ENCODE measurements at regions not wholly inside any gene's neighbourhood (a gene's known extent, or its start where the extent isn't known, plus 50 kb on each side); places are given as distances from the start of the nearest gene placed in this dataset.

DNA sequence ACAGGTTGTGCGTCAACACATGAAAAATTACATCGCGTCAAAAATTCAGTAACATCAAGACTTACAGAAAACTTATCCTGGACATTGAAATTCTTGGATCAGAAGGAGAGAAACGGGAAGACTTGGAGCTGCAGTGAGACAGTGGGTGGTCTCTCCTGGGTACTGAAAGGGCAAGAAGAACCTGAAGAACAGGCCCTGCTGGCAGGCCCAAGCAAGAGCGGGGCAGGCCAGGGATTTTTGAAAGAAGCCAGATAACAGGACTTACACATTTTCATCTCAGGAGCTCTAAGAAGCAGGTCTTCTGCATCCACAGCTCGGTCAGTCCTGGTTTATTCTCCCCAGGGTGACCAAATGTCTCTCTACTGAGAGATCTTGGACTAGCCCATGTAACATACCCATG lies 466.5 kb upstream of the SOX5 start:
- Mint-ChIP-seq H3K4me1 (ENCODE audit: low read depth) (no peaks in the 10 kb centered on the region), H3K9me3 (no peaks in the 10 kb centered on the region), H3K27ac (no peak overlapping the region), H3K27me3 (ENCODE audit: low read depth) (peaks cover 4% of the 10 kb centered on the region), H3K4me3 (ENCODE audit: low read depth) (no peak overlapping the region), H3K36me3 (ENCODE audit: low read depth) (no peaks in the 10 kb centered on the region)
- DNase-seq (ENCODE audit: low spot score), result no peak
- intact Hi-C loops (cut with micrococcal nuclease), result no loop called here

DNA sequence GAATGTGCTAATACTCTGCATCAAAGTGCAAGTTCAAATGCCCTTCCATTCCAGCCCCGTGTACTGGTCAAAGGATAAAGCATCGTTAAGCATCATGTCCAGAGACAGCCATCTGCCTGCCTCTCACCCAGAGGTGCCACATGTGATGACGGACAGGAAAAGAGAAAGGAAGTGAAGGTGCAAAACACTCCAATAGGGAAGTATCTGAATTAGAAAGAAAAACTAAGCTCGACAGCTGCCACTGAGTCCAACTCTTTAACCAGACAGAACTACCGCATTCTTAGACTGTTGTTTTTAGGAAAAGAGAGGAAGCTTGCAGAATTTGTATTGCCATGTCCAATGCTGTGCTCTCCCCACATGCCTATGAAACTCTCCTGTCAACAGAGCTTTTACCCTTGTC lies 465.0 kb upstream of the SOX5 start:
- no peaks in the 10 kb centered on the region for H3K36me3 Mint-ChIP-seq (ENCODE audit: low read depth)
- no peak for DNase-seq (ENCODE audit: low spot score)
- no peaks in the 10 kb centered on the region for H3K9me3 Mint-ChIP-seq
- peaks cover 8% of the 10 kb centered on the region for H3K27me3 Mint-ChIP-seq (ENCODE audit: low read depth)
- H3K27ac Mint-ChIP-seq, result no peak overlapping the region
- intact Hi-C loops (cut with micrococcal nuclease), result no loop called here
- no peak overlapping the region for H3K4me3 Mint-ChIP-seq (ENCODE audit: low read depth)
- no peaks in the 10 kb centered on the region for H3K4me1 Mint-ChIP-seq (ENCODE audit: low read depth)

DNA sequence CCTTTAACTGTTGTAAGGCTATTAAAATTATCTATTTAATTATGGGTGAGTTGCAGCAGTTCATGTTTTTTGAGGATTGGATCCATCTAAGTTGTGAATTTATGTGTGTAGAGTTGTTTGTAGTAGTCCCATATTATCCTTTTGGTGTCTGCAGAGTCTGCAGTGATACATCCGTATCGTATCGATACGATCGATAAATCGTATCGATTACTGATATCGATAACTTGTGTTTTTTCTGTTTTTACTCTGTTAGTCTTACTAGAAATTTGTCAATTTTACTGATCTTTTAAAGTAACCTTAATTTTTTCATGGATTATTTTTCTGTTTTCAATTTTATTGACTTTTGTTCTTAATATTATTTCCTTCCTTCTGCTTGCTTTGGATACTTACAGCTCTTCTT lies 462.5 kb upstream of the SOX5 start:
- H3K27me3 Mint-ChIP-seq (ENCODE audit: low read depth), result peaks cover 8% of the 10 kb centered on the region
- intact Hi-C loops (cut with micrococcal nuclease), result no loop called here
- H3K9me3 Mint-ChIP-seq, result no peaks in the 10 kb centered on the region

DNA sequence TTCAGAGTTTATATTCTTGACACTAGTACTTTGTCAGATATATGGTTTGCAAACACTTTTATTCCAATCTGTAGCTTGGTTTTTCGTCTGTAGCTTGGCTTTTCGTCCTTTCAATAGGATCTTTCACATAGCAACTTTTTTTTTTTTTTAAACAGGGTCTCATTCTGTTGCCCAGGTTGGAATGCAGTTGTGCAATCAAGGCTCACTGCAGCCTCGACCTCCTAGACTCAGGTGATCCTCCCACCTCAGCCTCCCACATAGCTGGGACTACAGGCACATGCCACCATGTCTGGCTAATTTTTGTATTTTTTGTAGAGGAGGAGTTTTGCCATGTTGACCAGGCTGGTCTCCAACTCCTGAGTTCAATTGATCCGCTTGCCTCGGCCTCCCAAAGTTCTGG lies 460.4 kb upstream of the SOX5 start:
- Mint-ChIP-seq H3K27ac (no peak overlapping the region), H3K9me3 (no peaks in the 10 kb centered on the region), H3K36me3 (ENCODE audit: low read depth) (no peaks in the 10 kb centered on the region), H3K4me3 (ENCODE audit: low read depth) (no peak overlapping the region), H3K4me1 (ENCODE audit: low read depth) (peaks cover 6% of the 10 kb centered on the region), H3K27me3 (ENCODE audit: low read depth) (peaks cover 11% of the 10 kb centered on the region)
- intact Hi-C loops (cut with micrococcal nuclease), result no loop called here
- DNase-seq (ENCODE audit: low spot score), result no peak

More for the DNA sequence above, 462.5 kb upstream of the SOX5 start:
- Mint-ChIP-seq H3K27ac (no peak overlapping the region), H3K4me3 (ENCODE audit: low read depth) (no peak overlapping the region), H3K36me3 (ENCODE audit: low read depth) (no peaks in the 10 kb centered on the region), H3K4me1 (ENCODE audit: low read depth) (peaks cover 6% of the 10 kb centered on the region)
- DNase-seq (ENCODE audit: low spot score), result no peak

DNA sequence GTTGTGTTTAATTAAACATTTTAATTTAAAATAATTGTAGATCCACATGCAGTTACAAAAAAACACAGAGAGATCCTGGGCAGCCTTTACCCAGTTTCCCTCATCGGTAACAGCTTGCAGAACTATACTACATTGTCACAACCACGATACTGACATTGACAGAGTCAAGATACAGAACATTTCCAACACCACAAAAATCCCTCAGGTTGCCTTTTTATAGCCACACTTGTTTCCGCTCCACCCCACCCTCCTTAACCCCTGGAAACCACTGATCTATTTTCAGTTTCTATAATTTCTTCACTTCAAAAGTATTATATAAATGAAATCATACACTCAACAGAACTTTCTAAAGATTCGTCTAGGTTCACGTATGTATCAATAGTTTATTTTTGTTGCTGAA lies 458.8 kb upstream of the SOX5 start:
- H3K27ac Mint-ChIP-seq, result no peak overlapping the region
- H3K9me3 Mint-ChIP-seq, result no peaks in the 10 kb centered on the region
- peaks cover 6% of the 10 kb centered on the region for H3K4me1 Mint-ChIP-seq (ENCODE audit: low read depth)
- no peak for DNase-seq (ENCODE audit: low spot score)
- intact Hi-C loops (cut with micrococcal nuclease), result no loop called here
- H3K27me3 Mint-ChIP-seq (ENCODE audit: low read depth), result peaks cover 12% of the 10 kb centered on the region
- H3K36me3 Mint-ChIP-seq (ENCODE audit: low read depth), result no peaks in the 10 kb centered on the region
- H3K4me3 Mint-ChIP-seq (ENCODE audit: low read depth), result no peak overlapping the region

DNA sequence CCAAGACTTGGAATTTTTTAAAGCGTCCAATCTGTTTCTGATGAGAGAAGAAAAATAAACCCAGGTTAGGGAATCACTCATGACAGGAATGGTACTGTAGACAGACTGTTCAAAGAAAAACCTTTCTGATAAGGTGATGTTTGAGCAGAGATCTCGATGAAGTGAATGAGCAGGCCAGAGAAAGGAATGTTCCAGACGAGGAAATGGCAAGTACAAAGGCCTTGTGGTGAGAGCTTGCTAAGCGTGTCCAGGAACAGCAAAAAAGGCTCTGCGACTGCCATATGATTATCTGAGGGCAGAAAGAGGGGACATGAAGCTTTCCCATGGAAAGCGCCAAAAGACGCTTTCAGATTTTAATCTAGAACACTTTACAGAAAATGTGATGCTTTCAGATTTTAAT lies 458.4 kb upstream of the SOX5 start:
- peaks cover 12% of the 10 kb centered on the region for H3K27me3 Mint-ChIP-seq (ENCODE audit: low read depth)
- DNase-seq (ENCODE audit: low spot score), result no peak
- no peak overlapping the region for H3K27ac Mint-ChIP-seq
- intact Hi-C loops (cut with micrococcal nuclease), result no loop called here
- H3K36me3 Mint-ChIP-seq (ENCODE audit: low read depth), result no peaks in the 10 kb centered on the region
- H3K9me3 Mint-ChIP-seq, result no peaks in the 10 kb centered on the region
- peaks cover 6% of the 10 kb centered on the region for H3K4me1 Mint-ChIP-seq (ENCODE audit: low read depth)
- no peak overlapping the region for H3K4me3 Mint-ChIP-seq (ENCODE audit: low read depth)

DNA sequence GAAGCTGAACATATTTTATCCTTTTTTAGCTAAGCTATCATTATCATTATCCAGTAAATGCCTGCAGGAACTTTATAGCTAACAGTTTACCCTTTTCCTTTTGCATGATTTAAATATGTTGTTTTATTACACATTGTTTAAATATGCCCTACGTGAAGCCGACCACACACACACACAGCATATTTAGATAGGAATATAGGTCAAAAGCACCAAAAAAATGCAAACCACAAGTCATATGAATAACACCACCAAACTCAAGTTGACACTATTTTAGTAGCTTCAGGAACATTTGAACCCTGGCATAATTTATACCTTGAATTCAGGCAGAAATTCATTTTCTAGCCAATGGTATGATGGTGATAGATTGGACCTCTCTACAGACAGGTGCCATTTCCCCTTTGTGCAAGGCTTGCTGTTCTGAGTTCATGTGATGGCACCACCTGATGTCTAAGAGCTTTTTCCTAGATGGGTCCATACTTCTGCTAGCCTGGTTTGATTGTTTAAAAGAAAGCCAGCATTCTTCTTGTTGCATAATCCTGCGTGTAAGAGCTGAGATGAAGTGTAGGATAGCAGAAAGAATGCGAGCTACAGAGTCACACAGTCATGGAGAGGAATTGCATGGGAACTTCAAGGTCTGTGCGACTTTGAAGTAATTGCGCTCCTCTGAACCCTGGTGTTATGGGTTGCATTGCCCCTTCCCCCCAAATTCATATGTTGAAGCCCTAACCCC lies 454.8 kb upstream of the SOX5 start:
- Mint-ChIP-seq H3K27ac (no peak overlapping the region), H3K4me1 (ENCODE audit: low read depth) (peaks cover 6% of the 10 kb centered on the region), H3K36me3 (ENCODE audit: low read depth) (no peaks in the 10 kb centered on the region), H3K27me3 (ENCODE audit: low read depth) (peaks cover 6% of the 10 kb centered on the region), H3K9me3 (no peaks in the 10 kb centered on the region), H3K4me3 (ENCODE audit: low read depth) (no peak overlapping the region)
- intact Hi-C loops (cut with micrococcal nuclease), result no loop called here
- DNase-seq (ENCODE audit: low spot score), result no peak

DNA sequence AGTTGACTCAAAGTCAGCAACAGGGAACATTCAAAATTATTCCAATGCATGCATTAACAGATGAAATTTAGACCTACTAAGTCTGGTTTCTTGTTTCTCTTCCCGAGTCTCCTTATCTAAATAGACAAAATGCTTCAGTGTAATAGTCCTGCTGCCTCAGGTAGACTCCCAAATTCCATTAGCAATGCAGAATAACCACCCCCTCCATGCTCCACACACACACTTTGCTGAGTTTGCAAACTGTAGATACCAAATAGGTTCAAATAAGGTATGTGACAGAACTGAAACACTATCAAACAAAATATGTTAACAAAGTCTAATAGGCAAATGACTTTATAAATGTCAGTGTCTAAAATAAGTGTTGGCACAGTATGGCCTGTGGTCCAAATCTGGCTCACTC lies 451.1 kb upstream of the SOX5 start:
- intact Hi-C loops (cut with micrococcal nuclease), result no loop called here
- Mint-ChIP-seq H3K27ac (no peak overlapping the region), H3K4me3 (ENCODE audit: low read depth) (no peak overlapping the region), H3K27me3 (ENCODE audit: low read depth) (peaks cover 3% of the 10 kb centered on the region), H3K36me3 (ENCODE audit: low read depth) (no peaks in the 10 kb centered on the region), H3K4me1 (ENCODE audit: low read depth) (no peaks in the 10 kb centered on the region), H3K9me3 (no peaks in the 10 kb centered on the region)
- no peak for DNase-seq (ENCODE audit: low spot score)

DNA sequence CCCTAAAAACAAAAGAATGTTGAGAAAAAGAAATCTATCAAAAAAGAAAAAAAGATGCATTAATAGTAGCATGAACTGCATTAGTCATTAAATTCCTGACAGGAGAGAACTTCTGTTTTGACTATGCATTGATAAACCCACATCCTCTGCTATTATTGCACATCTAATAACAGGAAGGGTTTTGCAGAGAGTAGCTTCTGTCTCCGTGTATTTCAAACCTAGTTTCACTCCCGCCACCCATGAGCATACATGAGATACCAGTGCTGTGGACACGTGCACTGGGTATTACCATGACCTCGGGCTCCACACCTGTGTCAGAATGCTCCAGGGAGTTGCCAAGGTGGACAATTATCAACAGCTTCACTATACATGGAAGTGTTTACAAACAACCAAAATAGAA lies 449.1 kb upstream of the SOX5 start:
- no peak for DNase-seq (ENCODE audit: low spot score)
- Mint-ChIP-seq H3K9me3 (no peaks in the 10 kb centered on the region), H3K4me1 (ENCODE audit: low read depth) (no peaks in the 10 kb centered on the region), H3K36me3 (ENCODE audit: low read depth) (no peaks in the 10 kb centered on the region), H3K27ac (no peak overlapping the region), H3K27me3 (ENCODE audit: low read depth) (peaks cover 2% of the 10 kb centered on the region), H3K4me3 (ENCODE audit: low read depth) (no peak overlapping the region)
- intact Hi-C loops (cut with micrococcal nuclease), result no loop called here

DNA sequence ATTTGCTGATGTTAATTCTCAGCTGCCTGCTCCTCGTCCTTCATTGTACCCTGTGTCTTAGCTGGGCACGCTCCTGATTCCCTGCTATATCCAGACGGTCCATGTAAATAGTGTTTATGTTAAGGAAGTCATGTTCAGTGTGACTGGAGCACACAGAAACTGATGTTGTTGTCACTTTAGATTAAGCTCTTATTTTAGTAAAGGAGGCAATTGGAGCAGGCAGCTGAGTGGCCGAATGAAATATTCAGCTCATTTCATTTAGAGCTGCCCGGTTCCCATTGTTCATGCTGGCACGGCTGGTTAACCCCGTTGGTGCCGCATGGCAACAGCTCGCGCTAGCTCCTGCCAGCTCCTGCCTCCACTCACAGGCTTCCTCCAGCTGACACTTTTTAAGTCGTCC lies 446.8 kb upstream of the SOX5 start:
- Mint-ChIP-seq H3K9me3 (peaks cover 7% of the 10 kb centered on the region), H3K4me1 (ENCODE audit: low read depth) (no peaks in the 10 kb centered on the region), H3K27me3 (ENCODE audit: low read depth) (peaks cover 2% of the 10 kb centered on the region), H3K36me3 (ENCODE audit: low read depth) (no peaks in the 10 kb centered on the region), H3K27ac (no peak overlapping the region), H3K4me3 (ENCODE audit: low read depth) (no peak overlapping the region)
- intact Hi-C loops (cut with micrococcal nuclease), result no loop called here
- DNase-seq (ENCODE audit: low spot score), result no peak

DNA sequence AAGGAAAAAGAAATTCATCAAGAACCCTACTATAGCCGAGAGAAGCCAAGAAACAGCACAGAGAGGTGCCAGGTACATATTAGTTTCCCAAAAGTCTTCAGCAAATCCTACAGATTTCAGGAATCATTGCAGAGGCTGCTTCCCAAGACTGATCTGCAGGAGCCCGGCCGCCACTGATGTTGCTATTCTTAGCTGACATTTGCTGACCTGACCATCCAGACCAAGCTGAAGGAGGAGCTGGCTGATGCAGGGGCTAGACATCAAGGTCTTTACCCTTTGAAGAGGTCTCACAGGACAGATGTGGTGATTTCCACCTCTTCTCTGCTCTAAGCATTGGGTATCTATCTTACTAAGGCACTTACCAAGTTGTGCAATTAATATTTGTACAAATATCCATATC lies 444.8 kb upstream of the SOX5 start:
- no peak for DNase-seq (ENCODE audit: low spot score)
- peaks cover 17% of the 10 kb centered on the region for H3K9me3 Mint-ChIP-seq
- no peaks in the 10 kb centered on the region for H3K4me1 Mint-ChIP-seq (ENCODE audit: low read depth)
- intact Hi-C loops (cut with micrococcal nuclease), result no loop called here
- H3K27me3 Mint-ChIP-seq (ENCODE audit: low read depth), result no peaks in the 10 kb centered on the region
- no peak overlapping the region for H3K27ac Mint-ChIP-seq
- H3K4me3 Mint-ChIP-seq (ENCODE audit: low read depth), result no peak overlapping the region
- no peaks in the 10 kb centered on the region for H3K36me3 Mint-ChIP-seq (ENCODE audit: low read depth)

DNA sequence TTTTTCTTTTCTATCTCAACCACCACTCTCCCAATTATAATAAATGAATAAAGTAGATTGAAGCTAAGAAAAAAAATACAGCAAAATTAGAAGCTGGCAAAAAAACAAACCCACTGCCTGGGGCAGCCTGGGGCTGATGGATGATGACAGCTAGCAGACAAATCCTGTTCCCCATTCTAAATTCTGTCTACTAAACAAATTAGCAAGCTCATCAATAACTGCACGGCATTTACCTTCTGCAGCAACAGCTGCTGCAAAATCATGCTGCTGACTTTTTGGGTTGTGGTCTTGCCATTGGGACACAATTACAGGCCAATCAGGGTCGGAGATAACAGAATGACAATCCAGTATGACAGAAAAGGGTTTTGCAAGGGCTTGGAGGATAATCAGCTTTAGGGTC lies 443.6 kb upstream of the SOX5 start:
- Mint-ChIP-seq H3K9me3 (peaks cover 17% of the 10 kb centered on the region), H3K27ac (no peak overlapping the region), H3K36me3 (ENCODE audit: low read depth) (no peaks in the 10 kb centered on the region), H3K27me3 (ENCODE audit: low read depth) (no peaks in the 10 kb centered on the region), H3K4me3 (ENCODE audit: low read depth) (no peak overlapping the region), H3K4me1 (ENCODE audit: low read depth) (no peaks in the 10 kb centered on the region)
- DNase-seq (ENCODE audit: low spot score), result no peak
- intact Hi-C loops (cut with micrococcal nuclease), result no loop called here

DNA sequence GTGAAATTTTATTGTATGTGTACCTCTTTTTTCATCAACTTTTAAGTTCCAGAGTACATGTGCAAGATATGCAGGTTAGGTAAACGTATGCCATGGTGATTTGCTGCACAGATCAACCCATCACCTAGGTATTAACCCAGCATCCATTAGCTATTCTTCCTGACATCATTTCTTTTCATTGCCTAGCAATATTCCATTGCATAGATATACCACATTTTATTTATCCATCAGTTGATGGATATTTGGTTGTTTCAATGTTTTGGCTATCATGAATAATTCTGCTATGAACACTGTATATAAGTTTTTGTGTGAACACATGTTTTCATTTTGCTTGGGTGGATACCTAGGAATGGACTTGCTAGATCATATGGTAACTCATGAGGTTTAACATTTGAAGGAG lies 439.9 kb upstream of the SOX5 start:
- intact Hi-C loops (cut with micrococcal nuclease), result no loop called here
- Mint-ChIP-seq H3K4me1 (ENCODE audit: low read depth) (no peaks in the 10 kb centered on the region), H3K9me3 (peaks cover 17% of the 10 kb centered on the region)

DNA sequence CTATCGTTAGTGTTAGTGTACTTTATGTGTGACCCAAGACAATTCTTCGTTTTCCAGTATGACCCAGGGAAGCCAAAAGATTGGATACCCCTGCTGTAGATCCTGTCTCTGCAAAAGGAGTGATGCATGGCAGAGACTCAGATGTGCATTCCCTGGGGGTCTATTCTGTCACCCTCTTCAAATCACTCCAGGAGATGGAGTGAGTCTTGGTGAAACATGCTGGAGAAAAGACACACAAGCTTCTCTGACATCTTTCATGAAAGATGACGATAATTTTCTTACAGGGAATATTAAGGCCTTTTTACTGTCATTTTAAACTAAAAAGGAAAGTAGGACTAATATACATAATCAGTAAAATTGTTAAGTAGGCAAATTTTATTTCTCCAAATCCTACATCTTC lies 437.9 kb upstream of the SOX5 start:
- H3K27me3 Mint-ChIP-seq (ENCODE audit: low read depth), result no peaks in the 10 kb centered on the region
- H3K4me3 Mint-ChIP-seq (ENCODE audit: low read depth), result no peak overlapping the region
- H3K36me3 Mint-ChIP-seq (ENCODE audit: low read depth), result no peaks in the 10 kb centered on the region
- no peaks in the 10 kb centered on the region for H3K4me1 Mint-ChIP-seq (ENCODE audit: low read depth)
- intact Hi-C loops (cut with micrococcal nuclease), result no loop called here
- peaks cover 21% of the 10 kb centered on the region for H3K9me3 Mint-ChIP-seq
- DNase-seq (ENCODE audit: low spot score), result no peak
- no peak overlapping the region for H3K27ac Mint-ChIP-seq

More for the DNA sequence above, 439.9 kb upstream of the SOX5 start:
- H3K36me3 Mint-ChIP-seq (ENCODE audit: low read depth), result no peaks in the 10 kb centered on the region
- no peak overlapping the region for H3K27ac Mint-ChIP-seq
- DNase-seq (ENCODE audit: low spot score), result no peak
- H3K4me3 Mint-ChIP-seq (ENCODE audit: low read depth), result no peak overlapping the region
- H3K27me3 Mint-ChIP-seq (ENCODE audit: low read depth), result no peaks in the 10 kb centered on the region

All from activated T-helper 2 cell treated with anti-CD3 and anti-CD28 coated beads, Interferon-gamma antibody, Interleukin-2, Interleukin-4, amounts not matched to agents 10 μg/mL and 5 μg/mL and 100 μg/mL, durations not matched to agents 14 hours and 24 hours and 36 hours (primary cell).